ENCODE measurements at regions not wholly inside any gene's neighbourhood (a gene's known extent, or its start where the extent isn't known, plus 50 kb on each side); places are given as distances from the start of the nearest gene placed in this dataset.
A peak's percentile ranks its signal among the peaks of the same experiment; 100 is the strongest.

DNA sequence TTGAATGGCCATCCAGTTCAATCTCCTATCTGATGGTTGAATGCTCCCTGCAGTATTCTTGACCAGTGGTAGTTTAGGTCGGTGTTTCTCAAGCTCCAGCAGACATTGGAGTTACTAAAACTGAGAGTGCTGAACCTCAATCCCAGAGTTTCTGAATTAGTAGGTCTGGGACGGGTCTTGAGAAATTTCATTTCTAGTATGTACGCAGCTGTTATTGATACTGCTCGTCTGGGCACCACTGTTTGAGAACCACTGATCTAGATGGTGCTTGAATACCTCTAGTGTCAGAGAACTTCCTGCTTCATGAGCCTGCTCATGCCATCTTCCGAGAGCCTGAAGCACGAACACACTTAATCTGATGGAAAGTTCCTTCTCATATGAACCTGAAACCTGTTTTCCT, 99.4 kb upstream of the CREB5 start:
- DNase-seq (no peak), ATAC-seq (ENCODE audit: low FRiP score) (no peak)
- Histone ChIP-seq H3K27me3 (ENCODE audit: control insufficient read depth in 1 of 2, insufficient read depth in 2 of 2, low read length in 1 of 2) (no peaks in the 10 kb centered on the region), H3K36me3 (ENCODE audit: control insufficient read depth in 1 of 2, insufficient read depth in 2 of 2, low read length in 1 of 2) (no peaks in the 10 kb centered on the region), H3K9me3 (ENCODE audit: control insufficient read depth, low read length) (no peaks in the 10 kb centered on the region), H3K4me3 (ENCODE audit: low read length in 2 of 2) (no peak overlapping the region), H3K4me1 (ENCODE audit: control insufficient read depth in 1 of 2, insufficient read depth in 2 of 2, low read length in 2 of 2) (no peaks in the 10 kb centered on the region), H3K27ac (ENCODE audit: low read depth in 1 of 2, low read length in 2 of 2) (no peak overlapping the region)
- intact Hi-C loops (cut with DNase I) = no loop called here
- 91% methylated on average over 6 of the region's 6 CpGs for WGBS, 2 donors

DNA sequence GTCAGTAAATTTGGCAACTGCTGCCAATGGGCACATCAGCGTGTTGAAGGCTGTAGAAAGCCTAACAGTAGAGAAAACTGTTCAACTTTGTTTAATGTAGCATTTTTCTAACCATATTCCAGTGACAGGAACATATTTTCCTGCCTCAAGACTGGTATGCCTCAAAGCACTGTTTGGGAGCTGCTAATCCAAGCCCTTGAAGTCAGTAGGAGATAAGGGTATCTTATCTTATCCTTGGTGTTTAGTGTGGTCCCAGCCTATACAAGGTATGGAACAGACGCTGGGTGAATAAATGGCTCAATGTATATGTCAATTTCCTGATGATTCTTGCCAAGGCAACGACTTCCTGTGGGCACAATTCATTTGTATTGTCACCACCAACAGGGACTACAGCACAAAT, 97.5 kb upstream of the CREB5 start:
- Histone ChIP-seq H3K4me3 (ENCODE audit: low read length in 2 of 2) (no peak overlapping the region), H3K4me1 (ENCODE audit: control insufficient read depth in 1 of 2, insufficient read depth in 2 of 2, low read length in 2 of 2) (no peaks in the 10 kb centered on the region), H3K27ac (ENCODE audit: low read depth in 1 of 2, low read length in 2 of 2) (no peak overlapping the region), H3K27me3 (ENCODE audit: control insufficient read depth in 1 of 2, insufficient read depth in 2 of 2, low read length in 1 of 2) (no peaks in the 10 kb centered on the region), H3K36me3 (ENCODE audit: control insufficient read depth in 1 of 2, insufficient read depth in 2 of 2, low read length in 1 of 2) (no peaks in the 10 kb centered on the region), H3K9me3 (ENCODE audit: control insufficient read depth, low read length) (no peaks in the 10 kb centered on the region)
- ATAC-seq (ENCODE audit: low FRiP score) (no peak), DNase-seq (no peak)
- intact Hi-C loops (cut with DNase I) = no loop called here
- WGBS, 2 donors = 28 to 30% methylated on average over 3 of the region's 3 CpGs

DNA sequence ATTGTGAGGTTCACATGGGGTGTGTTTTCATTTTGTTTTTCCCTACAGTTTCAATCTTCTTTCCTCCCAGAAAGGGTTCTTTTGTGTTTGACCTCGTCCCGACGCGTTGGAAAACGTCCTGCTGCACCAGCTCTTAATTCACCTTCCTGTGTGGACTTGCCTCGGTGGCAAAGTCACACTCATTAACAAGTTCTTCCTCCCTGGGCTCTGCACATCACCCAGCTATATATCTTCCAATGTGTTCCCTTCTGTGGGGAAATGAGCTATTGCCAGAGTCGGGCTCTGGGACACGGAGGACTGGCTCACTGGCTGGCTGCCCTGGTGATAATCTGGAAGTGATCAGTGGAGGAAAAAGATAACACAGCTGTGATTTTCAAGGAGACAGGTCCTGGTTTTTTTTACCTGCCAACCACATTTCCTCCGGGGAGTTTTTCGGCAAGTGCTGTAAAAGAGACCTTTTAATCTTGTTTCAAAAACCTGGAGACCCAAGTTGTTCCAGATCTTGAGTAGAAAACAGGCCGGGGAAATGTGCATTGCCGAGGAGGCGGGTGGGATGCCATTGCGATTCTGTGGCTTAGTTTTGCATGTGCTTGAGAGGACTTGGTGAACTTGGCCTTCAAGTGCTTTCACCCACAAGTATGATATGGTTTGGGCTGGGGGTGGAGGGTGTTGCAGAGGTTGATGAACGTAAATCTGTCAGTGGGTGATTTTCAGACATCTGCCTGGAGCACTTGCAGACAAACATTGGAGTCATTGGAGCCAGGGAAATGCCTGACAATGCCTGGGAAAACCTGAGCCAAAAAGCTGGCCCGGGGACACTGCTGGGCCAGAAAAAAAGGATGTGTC, 96.5 kb upstream of the CREB5 start:
- ATAC-seq (ENCODE audit: low FRiP score) = peak; percentile 33

GRCh38 chr7:28316489-28316888, 95.8 kb upstream of the CREB5 start:
- intact Hi-C loops (cut with DNase I) = no loop called here
- H3K9me3 ChIP-seq (ENCODE audit: control insufficient read depth, low read length) = no peaks in the 10 kb centered on the region
- ATAC-seq (ENCODE audit: low FRiP score) (no peak), DNase-seq (no peak)
- 76 to 77% methylated on average over 3 of the region's 3 CpGs for WGBS, 2 donors
- H3K27ac ChIP-seq (ENCODE audit: low read depth in 1 of 2, low read length in 2 of 2) = no peak overlapping the region
- H3K27me3 ChIP-seq (ENCODE audit: control insufficient read depth in 1 of 2, insufficient read depth in 2 of 2, low read length in 1 of 2) = no peaks in the 10 kb centered on the region
- H3K4me3 ChIP-seq (ENCODE audit: low read length in 2 of 2) = no peak overlapping the region
- no peaks in the 10 kb centered on the region for H3K4me1 ChIP-seq (ENCODE audit: control insufficient read depth in 1 of 2, insufficient read depth in 2 of 2, low read length in 2 of 2)
- H3K36me3 ChIP-seq (ENCODE audit: control insufficient read depth in 1 of 2, insufficient read depth in 2 of 2, low read length in 1 of 2) = no peaks in the 10 kb centered on the region

More for the DNA sequence above, 96.5 kb upstream of the CREB5 start:
- H3K27me3 ChIP-seq (ENCODE audit: control insufficient read depth in 1 of 2, insufficient read depth in 2 of 2, low read length in 1 of 2) = no peaks in the 10 kb centered on the region
- H3K4me3 ChIP-seq (ENCODE audit: low read length in 2 of 2) = no peak overlapping the region
- H3K36me3 ChIP-seq (ENCODE audit: control insufficient read depth in 1 of 2, insufficient read depth in 2 of 2, low read length in 1 of 2) = no peaks in the 10 kb centered on the region
- intact Hi-C loops (cut with DNase I) = no loop called here
- 28 to 33% methylated on average over 16 of the region's 16 CpGs for WGBS, 2 donors
- H3K4me1 ChIP-seq (ENCODE audit: control insufficient read depth in 1 of 2, insufficient read depth in 2 of 2, low read length in 2 of 2) = no peaks in the 10 kb centered on the region
- H3K9me3 ChIP-seq (ENCODE audit: control insufficient read depth, low read length) = no peaks in the 10 kb centered on the region
- no peak for DNase-seq
- H3K27ac ChIP-seq (ENCODE audit: low read depth in 1 of 2, low read length in 2 of 2) = no peak overlapping the region

GRCh38 chr7:28318101-28318762, 94.1 kb upstream of the CREB5 start:
- intact Hi-C loops (cut with DNase I) = no loop called here
- no peaks in the 10 kb centered on the region for H3K9me3 ChIP-seq (ENCODE audit: control insufficient read depth, low read length)
- DNase-seq (no peak), ATAC-seq (ENCODE audit: low FRiP score) (no peak)
- no peaks in the 10 kb centered on the region for H3K27me3 ChIP-seq (ENCODE audit: control insufficient read depth in 1 of 2, insufficient read depth in 2 of 2, low read length in 1 of 2)
- H3K36me3 ChIP-seq (ENCODE audit: control insufficient read depth in 1 of 2, insufficient read depth in 2 of 2, low read length in 1 of 2) = no peaks in the 10 kb centered on the region
- no peaks in the 10 kb centered on the region for H3K4me1 ChIP-seq (ENCODE audit: control insufficient read depth in 1 of 2, insufficient read depth in 2 of 2, low read length in 2 of 2)
- no peak overlapping the region for H3K4me3 ChIP-seq (ENCODE audit: low read length in 2 of 2)
- no peak overlapping the region for H3K27ac ChIP-seq (ENCODE audit: low read depth in 1 of 2, low read length in 2 of 2)
- 86 to 87% methylated on average over 3 of the region's 3 CpGs for WGBS, 2 donors

DNA sequence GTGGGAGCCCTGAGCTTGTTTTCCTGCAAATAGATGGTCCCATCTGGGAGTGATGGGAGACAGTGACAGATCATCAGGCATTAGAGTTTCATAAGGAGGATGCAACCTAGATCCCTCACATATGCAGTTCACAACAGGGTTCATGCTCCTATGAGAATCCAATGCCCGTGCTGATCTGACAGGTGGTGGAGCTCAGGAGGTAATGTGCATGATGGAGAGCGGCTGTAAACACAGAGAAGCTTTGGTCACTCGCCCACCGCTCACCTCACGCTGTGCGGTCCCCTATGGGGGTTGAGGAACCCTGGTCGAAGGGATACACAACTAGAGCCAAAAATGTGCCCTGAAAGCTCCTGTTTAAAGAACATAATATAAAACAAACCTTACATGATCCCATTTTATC, 88.5 kb upstream of the CREB5 start:
- DNase-seq (no peak), ATAC-seq (ENCODE audit: low FRiP score) (no peak)
- intact Hi-C loops (cut with DNase I) = no loop called here

DNA sequence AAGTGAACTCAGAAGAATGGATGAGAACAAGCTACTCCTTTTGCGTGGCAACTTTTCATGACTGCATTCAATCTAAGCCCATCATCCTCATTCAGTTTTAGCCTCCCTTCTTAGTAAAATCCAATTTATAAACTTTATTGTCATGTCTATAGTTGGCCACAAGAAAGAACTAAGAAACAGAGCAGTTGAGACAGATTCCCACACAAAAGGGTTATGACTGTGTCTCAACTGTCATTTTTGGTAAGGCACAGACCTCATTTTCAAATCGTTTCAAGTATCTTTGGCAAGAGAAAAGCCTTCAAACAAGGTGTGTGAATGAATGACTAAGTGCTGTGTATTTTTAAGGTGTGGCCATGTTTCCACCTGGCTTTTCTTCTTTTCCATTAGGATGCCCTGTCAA, 84.2 kb upstream of the CREB5 start:
- WGBS, 2 donors = 72 to 73% methylated on average over 2 of the region's 2 CpGs
- H3K4me3 ChIP-seq (ENCODE audit: low read length in 2 of 2) = no peak overlapping the region
- no peak for ATAC-seq (ENCODE audit: low FRiP score)
- intact Hi-C loops (cut with DNase I) = no loop called here
- no peak overlapping the region for H3K27ac ChIP-seq (ENCODE audit: low read depth in 1 of 2, low read length in 2 of 2)
- no peaks in the 10 kb centered on the region for H3K9me3 ChIP-seq (ENCODE audit: control insufficient read depth, low read length)
- H3K27me3 ChIP-seq (ENCODE audit: control insufficient read depth in 1 of 2, insufficient read depth in 2 of 2, low read length in 1 of 2) = no peaks in the 10 kb centered on the region
- no peak for DNase-seq
- no peaks in the 10 kb centered on the region for H3K4me1 ChIP-seq (ENCODE audit: control insufficient read depth in 1 of 2, insufficient read depth in 2 of 2, low read length in 2 of 2)
- H3K36me3 ChIP-seq (ENCODE audit: control insufficient read depth in 1 of 2, insufficient read depth in 2 of 2, low read length in 1 of 2) = no peaks in the 10 kb centered on the region

More for the DNA sequence above, 88.5 kb upstream of the CREB5 start:
- Histone ChIP-seq H3K27me3 (ENCODE audit: control insufficient read depth in 1 of 2, insufficient read depth in 2 of 2, low read length in 1 of 2) (no peaks in the 10 kb centered on the region), H3K36me3 (ENCODE audit: control insufficient read depth in 1 of 2, insufficient read depth in 2 of 2, low read length in 1 of 2) (no peaks in the 10 kb centered on the region), H3K27ac (ENCODE audit: low read depth in 1 of 2, low read length in 2 of 2) (no peak overlapping the region), H3K4me3 (ENCODE audit: low read length in 2 of 2) (no peak overlapping the region), H3K4me1 (ENCODE audit: control insufficient read depth in 1 of 2, insufficient read depth in 2 of 2, low read length in 2 of 2) (no peaks in the 10 kb centered on the region), H3K9me3 (ENCODE audit: control insufficient read depth, low read length) (no peaks in the 10 kb centered on the region)
- 87 to 91% methylated on average over 7 of the region's 7 CpGs for WGBS, 2 donors

GRCh38 chr7:28328822-28329660, 83.3 kb upstream of the CREB5 start:
- H3K27me3 ChIP-seq (ENCODE audit: control insufficient read depth in 1 of 2, insufficient read depth in 2 of 2, low read length in 1 of 2) = no peaks in the 10 kb centered on the region
- DNase-seq (no peak), ATAC-seq (ENCODE audit: low FRiP score) (no peak)
- H3K9me3 ChIP-seq (ENCODE audit: control insufficient read depth, low read length) = no peaks in the 10 kb centered on the region
- WGBS, 2 donors = 63 to 76% methylated on average over 9 of the region's 9 CpGs
- no peak overlapping the region for H3K4me3 ChIP-seq (ENCODE audit: low read length in 2 of 2)
- H3K4me1 ChIP-seq (ENCODE audit: control insufficient read depth in 1 of 2, insufficient read depth in 2 of 2, low read length in 2 of 2) = no peaks in the 10 kb centered on the region
- H3K27ac ChIP-seq (ENCODE audit: low read depth in 1 of 2, low read length in 2 of 2) = no peak overlapping the region
- intact Hi-C loops (cut with DNase I) = no loop called here
- no peaks in the 10 kb centered on the region for H3K36me3 ChIP-seq (ENCODE audit: control insufficient read depth in 1 of 2, insufficient read depth in 2 of 2, low read length in 1 of 2)

Data from aorta (tissue), 5 donors.